ENCODE measurements at regions not wholly inside any gene's neighbourhood (a gene's known extent, or its start where the extent isn't known, plus 50 kb on each side); places are given as distances from the start of the nearest gene placed in this dataset.

DNA sequence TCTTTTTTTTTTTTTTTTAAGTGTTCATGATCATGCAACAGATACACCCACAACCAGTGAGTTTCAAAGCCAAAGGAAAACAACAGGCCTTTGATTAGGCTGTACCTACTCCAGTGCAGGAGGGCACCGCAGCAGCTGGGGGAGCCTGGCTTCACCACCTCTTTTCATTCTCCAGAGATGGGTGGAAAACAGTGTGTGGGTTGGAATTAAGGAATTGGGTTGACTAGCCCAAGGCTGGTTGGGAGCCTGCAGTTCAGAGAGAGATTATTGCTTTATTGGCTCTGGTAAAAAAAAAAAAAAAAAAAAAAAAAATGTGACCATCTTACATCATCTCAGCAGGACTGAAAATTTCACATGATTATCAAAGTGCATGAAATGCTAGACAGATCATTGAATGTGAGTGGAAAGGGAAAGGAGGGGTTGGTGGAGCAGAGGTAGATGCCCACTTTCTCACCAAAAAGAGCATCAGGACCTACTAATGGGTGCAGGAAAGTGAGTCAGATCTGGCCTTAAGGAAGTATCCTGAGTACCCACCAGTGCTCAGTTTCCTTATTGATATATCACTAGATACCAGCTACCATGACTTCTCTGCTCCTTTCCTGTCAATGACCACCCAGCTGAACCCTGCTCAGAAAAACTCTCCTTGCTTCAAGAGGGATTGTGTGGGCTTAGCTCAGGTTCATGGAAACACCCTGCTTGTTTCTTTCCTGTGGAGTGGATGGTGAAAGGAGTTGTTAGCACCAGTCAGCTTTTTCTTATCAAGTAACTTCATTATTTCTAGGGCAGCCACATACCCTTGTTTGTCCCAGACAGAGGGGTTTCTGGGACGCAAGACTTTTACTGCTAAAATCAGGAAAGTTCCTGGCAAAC is 54.8 kb upstream of the DYRK2 start:
- TF ChIP-seq TOX (CRISPR knock-in tag; IDR thresholded peaks at IDR 0.05; ENCODE audit: borderline replicate concordance) (no peak), RARB (CRISPR knock-in tag; IDR thresholded peaks at IDR 0.05) (no peak), ZFP30 (CRISPR knock-in tag; IDR thresholded peaks at IDR 0.05) (no peak), GLIS3 (CRISPR knock-in tag; IDR thresholded peaks at IDR 0.05) (no peak)
- TF ChIP-seq, protein P1, sequence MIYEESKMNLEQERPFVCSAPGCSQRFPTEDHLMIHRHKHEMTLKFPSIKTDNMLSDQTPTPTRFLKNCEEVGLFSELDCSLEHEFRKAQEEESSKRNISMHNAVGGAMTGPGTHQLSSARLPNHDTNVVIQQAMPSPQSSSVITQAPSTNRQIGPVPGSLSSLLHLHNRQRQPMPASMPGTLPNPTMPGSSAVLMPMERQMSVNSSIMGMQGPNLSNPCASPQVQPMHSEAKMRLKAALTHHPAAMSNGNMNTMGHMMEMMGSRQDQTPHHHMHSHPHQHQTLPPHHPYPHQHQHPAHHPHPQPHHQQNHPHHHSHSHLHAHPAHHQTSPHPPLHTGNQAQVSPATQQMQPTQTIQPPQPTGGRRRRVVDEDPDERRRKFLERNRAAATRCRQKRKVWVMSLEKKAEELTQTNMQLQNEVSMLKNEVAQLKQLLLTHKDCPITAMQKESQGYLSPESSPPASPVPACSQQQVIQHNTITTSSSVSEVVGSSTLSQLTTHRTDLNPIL (CRISPR knock-in tag; IDR thresholded peaks at IDR 0.05; ENCODE audit: low read depth): no peak
- peak; percentile 13; the same call in 1 of the 3 replicates for ATAC-seq

- TF ChIP-seq BACH2 (CRISPR knock-in tag; IDR thresholded peaks at IDR 0.05; ENCODE audit: borderline replicate concordance) (peak; percentile 80; the same call in 1 of the 2 replicates), ZNF565 (CRISPR knock-in tag; conservative IDR thresholded peaks at IDR 0.05; ENCODE audit: low read depth) (no peak), TOX (CRISPR knock-in tag; IDR thresholded peaks at IDR 0.05; ENCODE audit: borderline replicate concordance) (no peak)
Observed at GRCh38 chr12:67594888-67595287, 53.7 kb upstream of the DYRK2 start.

GRCh38 chr12:67595365-67595764 is 53.2 kb upstream of the DYRK2 start:
- no peak for ATAC-seq
- TF ChIP-seq TOX (CRISPR knock-in tag; IDR thresholded peaks at IDR 0.05; ENCODE audit: borderline replicate concordance) (no peak), ESRRG (CRISPR knock-in tag; IDR thresholded peaks at IDR 0.05) (no peak), BACH2 (CRISPR knock-in tag; IDR thresholded peaks at IDR 0.05; ENCODE audit: borderline replicate concordance) (no peak), ZFP30 (CRISPR knock-in tag; IDR thresholded peaks at IDR 0.05) (no peak)
- TF ChIP-seq, protein P2, sequence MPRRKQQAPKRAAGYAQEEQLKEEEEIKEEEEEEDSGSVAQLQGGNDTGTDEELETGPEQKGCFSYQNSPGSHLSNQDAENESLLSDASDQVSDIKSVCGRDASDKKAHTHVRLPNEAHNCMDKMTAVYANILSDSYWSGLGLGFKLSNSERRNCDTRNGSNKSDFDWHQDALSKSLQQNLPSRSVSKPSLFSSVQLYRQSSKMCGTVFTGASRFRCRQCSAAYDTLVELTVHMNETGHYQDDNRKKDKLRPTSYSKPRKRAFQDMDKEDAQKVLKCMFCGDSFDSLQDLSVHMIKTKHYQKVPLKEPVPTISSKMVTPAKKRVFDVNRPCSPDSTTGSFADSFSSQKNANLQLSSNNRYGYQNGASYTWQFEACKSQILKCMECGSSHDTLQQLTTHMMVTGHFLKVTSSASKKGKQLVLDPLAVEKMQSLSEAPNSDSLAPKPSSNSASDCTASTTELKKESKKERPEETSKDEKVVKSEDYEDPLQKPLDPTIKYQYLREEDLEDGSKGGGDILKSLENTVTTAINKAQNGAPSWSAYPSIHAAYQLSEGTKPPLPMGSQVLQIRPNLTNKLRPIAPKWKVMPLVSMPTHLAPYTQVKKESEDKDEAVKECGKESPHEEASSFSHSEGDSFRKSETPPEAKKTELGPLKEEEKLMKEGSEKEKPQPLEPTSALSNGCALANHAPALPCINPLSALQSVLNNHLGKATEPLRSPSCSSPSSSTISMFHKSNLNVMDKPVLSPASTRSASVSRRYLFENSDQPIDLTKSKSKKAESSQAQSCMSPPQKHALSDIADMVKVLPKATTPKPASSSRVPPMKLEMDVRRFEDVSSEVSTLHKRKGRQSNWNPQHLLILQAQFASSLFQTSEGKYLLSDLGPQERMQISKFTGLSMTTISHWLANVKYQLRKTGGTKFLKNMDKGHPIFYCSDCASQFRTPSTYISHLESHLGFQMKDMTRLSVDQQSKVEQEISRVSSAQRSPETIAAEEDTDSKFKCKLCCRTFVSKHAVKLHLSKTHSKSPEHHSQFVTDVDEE (CRISPR knock-in tag; IDR thresholded peaks at IDR 0.05): no peak

More at GRCh38 chr12:67594888-67595287, 53.7 kb upstream of the DYRK2 start:
- peak; percentile 21; the same call in 1 of the 3 replicates for ATAC-seq

GRCh38 chr12:67598598-67598997 is 49.9 kb upstream of the DYRK2 start:
- TF ChIP-seq, protein P3, sequence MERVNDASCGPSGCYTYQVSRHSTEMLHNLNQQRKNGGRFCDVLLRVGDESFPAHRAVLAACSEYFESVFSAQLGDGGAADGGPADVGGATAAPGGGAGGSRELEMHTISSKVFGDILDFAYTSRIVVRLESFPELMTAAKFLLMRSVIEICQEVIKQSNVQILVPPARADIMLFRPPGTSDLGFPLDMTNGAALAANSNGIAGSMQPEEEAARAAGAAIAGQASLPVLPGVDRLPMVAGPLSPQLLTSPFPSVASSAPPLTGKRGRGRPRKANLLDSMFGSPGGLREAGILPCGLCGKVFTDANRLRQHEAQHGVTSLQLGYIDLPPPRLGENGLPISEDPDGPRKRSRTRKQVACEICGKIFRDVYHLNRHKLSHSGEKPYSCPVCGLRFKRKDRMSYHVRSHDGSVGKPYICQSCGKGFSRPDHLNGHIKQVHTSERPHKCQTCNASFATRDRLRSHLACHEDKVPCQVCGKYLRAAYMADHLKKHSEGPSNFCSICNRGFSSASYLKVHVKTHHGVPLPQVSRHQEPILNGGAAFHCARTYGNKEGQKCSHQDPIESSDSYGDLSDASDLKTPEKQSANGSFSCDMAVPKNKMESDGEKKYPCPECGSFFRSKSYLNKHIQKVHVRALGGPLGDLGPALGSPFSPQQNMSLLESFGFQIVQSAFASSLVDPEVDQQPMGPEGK (CRISPR knock-in tag; IDR thresholded peaks at IDR 0.05; ENCODE audit: borderline replicate concordance): no peak
- TF ChIP-seq OSR1 (CRISPR knock-in tag; IDR thresholded peaks at IDR 0.05): no peak
- TF ChIP-seq CSDC2 (CRISPR knock-in tag; IDR thresholded peaks at IDR 0.05): no peak
- TF ChIP-seq TCF4 (CRISPR knock-in tag; IDR thresholded peaks at IDR 0.05; ENCODE audit: borderline replicate concordance): peak; percentile 26; the same call in 1 of the 2 replicates
- no peak for TF ChIP-seq ZNF70 (CRISPR knock-in tag; IDR thresholded peaks at IDR 0.05)
- peak; percentile 91 for TF ChIP-seq ISL1 (CRISPR knock-in tag; IDR thresholded peaks at IDR 0.05)
- no peak for TF ChIP-seq GLIS3 (CRISPR knock-in tag; IDR thresholded peaks at IDR 0.05)
- TF ChIP-seq ZNF565 (CRISPR knock-in tag; conservative IDR thresholded peaks at IDR 0.05; ENCODE audit: low read depth): no peak
- TF ChIP-seq ZC3H10 (CRISPR knock-in tag; IDR thresholded peaks at IDR 0.05): no peak
- TF ChIP-seq RARB (CRISPR knock-in tag; IDR thresholded peaks at IDR 0.05): no peak
- TF ChIP-seq, protein P2 (CRISPR knock-in tag; IDR thresholded peaks at IDR 0.05): no peak
- TF ChIP-seq POU6F1 (CRISPR knock-in tag; IDR thresholded peaks at IDR 0.05; ENCODE audit: borderline replicate concordance, low read depth): no peak
- no peak for TF ChIP-seq ESRRG (CRISPR knock-in tag; IDR thresholded peaks at IDR 0.05)
- ATAC-seq: no peak

All from SK-N-SH treated with all-trans-retinoic acid at 6 μM for 48 hours (cell line).